ENCODE measurements at regions not wholly inside any gene's neighbourhood (a gene's known extent, or its start where the extent isn't known, plus 50 kb on each side); places are given as distances from the start of the nearest gene placed in this dataset.

GRCh38 chr4:62835631-62836030, 1573.6 kb downstream of the TECRL start:
- H3K27ac ChIP-seq, result no peak overlapping the region
- H3K4me3 ChIP-seq, result no peak overlapping the region
- intact Hi-C loops (cut with DNase I), result no loop called here
- no peak for TF ChIP-seq POLR2A (IDR thresholded peaks at IDR 0.05)
- TF ChIP-seq CTCF (IDR thresholded peaks at IDR 0.05), result no peak
- no peak for TF ChIP-seq POLR2AphosphoS5 (IDR thresholded peaks at IDR 0.05; ENCODE audit: insufficient read depth in 1 of 2, low read depth in 1 of 2)
- no peaks in the 10 kb centered on the region for H3K36me3 ChIP-seq
- DNase-seq (ENCODE audit: extremely low spot score in 2 of 2), result no peak
- no peaks in the 10 kb centered on the region for H3K9me3 ChIP-seq
- no peaks in the 10 kb centered on the region for H3K4me1 ChIP-seq
- no peaks in the 10 kb centered on the region for H3K27me3 ChIP-seq

- DNase-seq (ENCODE audit: extremely low spot score in 2 of 2), result no peak
- intact Hi-C loops (cut with DNase I), result no loop called here
- Histone ChIP-seq H3K4me3 (no peak overlapping the region), H3K27me3 (no peaks in the 10 kb centered on the region), H3K9me3 (no peaks in the 10 kb centered on the region), H3K4me1 (no peaks in the 10 kb centered on the region), H3K27ac (no peak overlapping the region), H3K36me3 (no peaks in the 10 kb centered on the region)
- TF ChIP-seq POLR2AphosphoS5 (IDR thresholded peaks at IDR 0.05; ENCODE audit: insufficient read depth in 1 of 2, low read depth in 1 of 2) (no peak), POLR2A (IDR thresholded peaks at IDR 0.05) (no peak), CTCF (IDR thresholded peaks at IDR 0.05) (no peak)
Observed at GRCh38 chr4:62822306-62822705, 1586.9 kb downstream of the TECRL start.

- DNase-seq (ENCODE audit: extremely low spot score in 2 of 2), result no peak
- Histone ChIP-seq H3K4me3 (no peak overlapping the region), H3K36me3 (no peaks in the 10 kb centered on the region), H3K9me3 (no peaks in the 10 kb centered on the region), H3K27ac (no peak overlapping the region), H3K27me3 (no peaks in the 10 kb centered on the region), H3K4me1 (no peaks in the 10 kb centered on the region)
- TF ChIP-seq CTCF (IDR thresholded peaks at IDR 0.05) (no peak), POLR2AphosphoS5 (IDR thresholded peaks at IDR 0.05; ENCODE audit: insufficient read depth in 1 of 2, low read depth in 1 of 2) (no peak), POLR2A (IDR thresholded peaks at IDR 0.05) (no peak)
- intact Hi-C loops (cut with DNase I), result no loop called here
Observed at GRCh38 chr4:62816566-62816965, 1592.7 kb downstream of the TECRL start.

- Histone ChIP-seq H3K4me1 (no peaks in the 10 kb centered on the region), H3K27ac (no peak overlapping the region), H3K4me3 (no peak overlapping the region), H3K36me3 (no peaks in the 10 kb centered on the region), H3K27me3 (no peaks in the 10 kb centered on the region), H3K9me3 (no peaks in the 10 kb centered on the region)
- intact Hi-C loops (cut with DNase I), result no loop called here
- TF ChIP-seq POLR2AphosphoS5 (IDR thresholded peaks at IDR 0.05; ENCODE audit: insufficient read depth in 1 of 2, low read depth in 1 of 2) (no peak), POLR2A (IDR thresholded peaks at IDR 0.05) (no peak), CTCF (IDR thresholded peaks at IDR 0.05) (no peak)
- no peak for DNase-seq (ENCODE audit: extremely low spot score in 2 of 2)
Observed at GRCh38 chr4:62814510-62815047, 1594.7 kb downstream of the TECRL start.

GRCh38 chr4:62806816-62807215, 1602.4 kb downstream of the TECRL start:
- TF ChIP-seq POLR2AphosphoS5 (IDR thresholded peaks at IDR 0.05; ENCODE audit: insufficient read depth in 1 of 2, low read depth in 1 of 2), result no peak
- no peak for TF ChIP-seq CTCF (IDR thresholded peaks at IDR 0.05)
- TF ChIP-seq POLR2A (IDR thresholded peaks at IDR 0.05), result no peak
- no peaks in the 10 kb centered on the region for H3K27me3 ChIP-seq
- H3K27ac ChIP-seq, result no peak overlapping the region
- no peaks in the 10 kb centered on the region for H3K36me3 ChIP-seq
- DNase-seq (ENCODE audit: extremely low spot score in 2 of 2), result no peak
- intact Hi-C loops (cut with DNase I), result no loop called here
- H3K4me1 ChIP-seq, result no peaks in the 10 kb centered on the region
- no peaks in the 10 kb centered on the region for H3K9me3 ChIP-seq
- no peak overlapping the region for H3K4me3 ChIP-seq
